Endothelial cell of umbilical vein (primary cell): ENCODE measurements at regions not wholly inside any gene's neighbourhood (a gene's known extent, or its start where the extent isn't known, plus 50 kb on each side); places are given as distances from the start of the nearest gene placed in this dataset.

Experiments used
- BruUV-seq: library from RNA; stranded (reverse); fragments of 400-500 nt; replicated peaks from 2 replicates; lab custom pipeline; 2021; lab: Mats Ljungman, UMichigan
- CTCF ChIA-PET: fragments of 300-600, 350-600 bp; sonication (Branson Sonifier 250); formaldehyde crosslinking; loops from one replicate; lab custom pipeline; 2021; ENCODE audit warnings: antibody characterized with exemption, inconsistent platforms; lab: Charles Lee
- POLR2A ChIA-PET: fragments of 300-600, 350-600 bp; sonication (Branson Sonifier 250); formaldehyde crosslinking; loops from one replicate; lab custom pipeline; 2021; ENCODE audit warnings: antibody characterized with exemption, inconsistent platforms; lab: Charles Lee
- DNase-seq: peaks from one replicate; pipeline ENCODE4 v3.0.0-alpha.2; 2011; ENCODE audit warnings: low read depth, low spot score
- FAIRE-seq: peaks from 2 replicates; lab custom pipeline; 2011; peaks lifted over from hg19 to GRCh38; lab: Jason Lieb, UNC
- H2AFZ ChIP-seq: 2 replicates; pipeline ENCODE4 v1.6.0; 2012; ENCODE audit warnings: low read depth, low read length, control low read depth, inconsistent platforms
- H3K27ac ChIP-seq: 2 replicates; pipeline ENCODE4 v1.5.1; 2011; ENCODE audit warnings: low read depth, mild to moderate bottlenecking, control low read depth, low read length, moderate library complexity; ENCODE audit not compliant: insufficient read depth
- H3K27me3 ChIP-seq, 2 experiments: 2 replicates each; pipeline versions ENCODE4 v1.6.0 to v1.6.1; 2011; ENCODE audit warnings: low read length in 2 of 2, mixed read lengths in 1 of 2; ENCODE audit not compliant: control insufficient read depth in 2 of 2, insufficient read depth in 2 of 2
- H3K36me3 ChIP-seq, 2 experiments: 2 replicates in 1 of 2; 3 replicates in 1 of 2; pipeline ENCODE4 v1.5.1; 2011; ENCODE audit warnings: low read length in 2 of 2, mild to moderate bottlenecking in 1 of 2, moderate library complexity in 1 of 2; ENCODE audit not compliant: control insufficient read depth in 2 of 2, insufficient read depth in 2 of 2; ENCODE audit errors: extremely low read depth in 1 of 2
- H3K4me1 ChIP-seq: 3 replicates; pipeline ENCODE4 v1.5.1; 2011; ENCODE audit warnings: mild to moderate bottlenecking, low read length; ENCODE audit not compliant: control insufficient read depth, insufficient read depth; ENCODE audit errors: extremely low read depth
- H3K4me2 ChIP-seq: 2 replicates; pipeline ENCODE4 v1.6.1; 2011; ENCODE audit warnings: low read length, control low read depth, mixed read lengths; ENCODE audit not compliant: insufficient read depth
- H3K4me3 ChIP-seq, 3 experiments: fragments of 200-600 bp in 1 of 3; sonication (generic), shearing (Covaris generic) in 1 of 3; replicated peaks in 1 of 3; 2 replicates each; pipeline ENCODE4 v1.5.1; 2011 to 2016; ENCODE audit warnings: control low read depth in 3 of 3, low read length in 3 of 3, mild to moderate bottlenecking in 2 of 3, inconsistent platforms in 1 of 3, low read depth in 1 of 3, moderate library complexity in 1 of 3; ENCODE audit not compliant: insufficient read depth in 1 of 3
- H3K79me2 ChIP-seq: 2 replicates; pipeline ENCODE4 v1.6.0; 2012; ENCODE audit warnings: low read length, inconsistent platforms; ENCODE audit not compliant: control insufficient read depth, insufficient read depth
- H3K9ac ChIP-seq: replicated peaks from 2 replicates; pipeline ENCODE3; 2011; ENCODE audit warnings: low read length, control low read depth; ENCODE audit not compliant: insufficient read depth; ENCODE audit errors: extremely low read depth
- H3K9me1 ChIP-seq: replicated peaks from 3 replicates; pipeline ENCODE4 v1.6.0; 2011; ENCODE audit warnings: mild to moderate bottlenecking, low read length; ENCODE audit not compliant: control insufficient read depth, insufficient read depth; ENCODE audit errors: extremely low read depth
- H3K9me3 ChIP-seq: replicated peaks from 2 replicates; pipeline ENCODE4 v1.5.1; 2012; ENCODE audit warnings: low read length, inconsistent platforms; ENCODE audit not compliant: control insufficient read depth, insufficient read depth
- H4K20me1 ChIP-seq: replicated peaks from 2 replicates; pipeline ENCODE3; 2011; ENCODE audit warnings: mild to moderate bottlenecking, low read length; ENCODE audit not compliant: control insufficient read depth, insufficient read depth; ENCODE audit errors: extremely low read depth
- CTCF ChIP-seq, 2 donors: IDR thresholded peaks; 1 replicate in 1 of 2; 2 replicates in 1 of 2; pipeline ENCODE4 v1.5.1; 2011; ENCODE audit warnings: low read length in 2 of 2, mild to moderate bottlenecking in 2 of 2, moderate library complexity in 2 of 2, control low read depth in 1 of 2, inconsistent platforms in 1 of 2, low read depth in 1 of 2; ENCODE audit not compliant: insufficient read depth in 1 of 2; ENCODE audit errors: extremely low read depth in 1 of 2
- EZH2 ChIP-seq: IDR thresholded peaks from 2 replicates; pipeline ENCODE4 v1.6.1; 2012; ENCODE audit warnings: borderline replicate concordance, low read depth, mild to moderate bottlenecking, moderate library complexity, low read length, inconsistent platforms; ENCODE audit not compliant: severe bottlenecking
- FOS ChIP-seq: IDR thresholded peaks from 2 replicates; pipeline ENCODE4 v1.6.1; 2011; ENCODE audit warnings: mild to moderate bottlenecking, low read length, moderate library complexity, borderline replicate concordance; ENCODE audit not compliant: insufficient read depth
- JUN ChIP-seq: IDR thresholded peaks from 2 replicates; pipeline ENCODE4 v1.6.1; 2011; ENCODE audit warnings: borderline replicate concordance, low read depth; ENCODE audit not compliant: insufficient read length, insufficient read depth
- MAX ChIP-seq: IDR thresholded peaks from 2 replicates; pipeline ENCODE4 v1.6.1; 2011; ENCODE audit not compliant: insufficient read depth, insufficient read length
- MYC ChIP-seq: IDR thresholded peaks from one replicate; pipeline ENCODE4 v1.6.1; 2011; ENCODE audit warnings: mild to moderate bottlenecking, low read depth, low read length
- POLR2A ChIP-seq: IDR thresholded peaks from 2 replicates; pipeline ENCODE4 v1.6.1; 2012; ENCODE audit warnings: low read depth, mild to moderate bottlenecking, control low read depth, low read length
- POLR2AphosphoS5 ChIP-seq: IDR thresholded peaks from 2 replicates; pipeline ENCODE4 v1.6.1; 2012; ENCODE audit warnings: low read depth, mild to moderate bottlenecking, control low read depth, low read length, moderate library complexity; ENCODE audit not compliant: insufficient read depth
- dilution Hi-C: fragments of 300-500 bp; cut with MboI; formaldehyde crosslinking; loops from one replicate; pipeline ENCODE4 v1.15.0; 2019; ENCODE audit warnings: low sequenced_read_pairs; ENCODE audit not compliant: extremely low pct_ligation_motif_present
- intact Hi-C: fragments of 100-400 bp; cut with micrococcal nuclease; formaldehyde crosslinking; loops from one replicate; pipeline ENCODE4 v1.10.0; 2022

- no peaks in the 10 kb centered on the region for H3K9me3 ChIP-seq
- H3K4me3 ChIP-seq: no peak overlapping the region
- H3K27ac ChIP-seq: no peak overlapping the region
- H4K20me1 ChIP-seq: no peaks in the 10 kb centered on the region
- TF ChIP-seq JUN (no peak), POLR2A (no peak), MAX (no peak), CTCF (IDR thresholded peaks at IDR 0.05; ENCODE audit: extremely low read depth in 1 of 2, insufficient read depth in 1 of 2, low read depth in 1 of 2, low read length in 2 of 2) (no peak), POLR2AphosphoS5 (no peak), EZH2 (no peak), MYC (no peak), FOS (no peak)
- H3K36me3 ChIP-seq: no peaks in the 10 kb centered on the region
- H3K4me2 ChIP-seq: no peak overlapping the region
- no TSS peak for BruUV-seq
- intact Hi-C loops: no loop called here
- ChIA-PET POLR2A (no interaction called here), CTCF (no interaction called here)
- no peaks in the 10 kb centered on the region for H3K79me2 ChIP-seq
- H3K4me1 ChIP-seq: no peaks in the 10 kb centered on the region
- DNase-seq: no peak
- no peak for FAIRE-seq
- dilution Hi-C loops: no loop called here
- no peak overlapping the region for H3K9ac ChIP-seq
- H3K27me3 ChIP-seq: peaks cover 6 to 9% of the 10 kb centered on the region in 2 experiments
- H3K9me1 ChIP-seq: no peaks in the 10 kb centered on the region
- H2AFZ ChIP-seq: no peak overlapping the region
Observed at GRCh38 chr5:133897431-133897830, 71.0 kb downstream of the C5orf15 start.
